CD4-positive, alpha-beta T cell treated with Interleukin-12 subunit alpha and Interleukin-12 subunit beta, for 1 hour (primary cell): ENCODE measurements at regions not wholly inside any gene's neighbourhood (a gene's known extent, or its start where the extent isn't known, plus 50 kb on each side); places are given as distances from the start of the nearest gene placed in this dataset.

Experiments
- DNase-seq: peaks from one replicate; pipeline ENCODE4 v3.0.0-alpha.2; 2020

DNA sequence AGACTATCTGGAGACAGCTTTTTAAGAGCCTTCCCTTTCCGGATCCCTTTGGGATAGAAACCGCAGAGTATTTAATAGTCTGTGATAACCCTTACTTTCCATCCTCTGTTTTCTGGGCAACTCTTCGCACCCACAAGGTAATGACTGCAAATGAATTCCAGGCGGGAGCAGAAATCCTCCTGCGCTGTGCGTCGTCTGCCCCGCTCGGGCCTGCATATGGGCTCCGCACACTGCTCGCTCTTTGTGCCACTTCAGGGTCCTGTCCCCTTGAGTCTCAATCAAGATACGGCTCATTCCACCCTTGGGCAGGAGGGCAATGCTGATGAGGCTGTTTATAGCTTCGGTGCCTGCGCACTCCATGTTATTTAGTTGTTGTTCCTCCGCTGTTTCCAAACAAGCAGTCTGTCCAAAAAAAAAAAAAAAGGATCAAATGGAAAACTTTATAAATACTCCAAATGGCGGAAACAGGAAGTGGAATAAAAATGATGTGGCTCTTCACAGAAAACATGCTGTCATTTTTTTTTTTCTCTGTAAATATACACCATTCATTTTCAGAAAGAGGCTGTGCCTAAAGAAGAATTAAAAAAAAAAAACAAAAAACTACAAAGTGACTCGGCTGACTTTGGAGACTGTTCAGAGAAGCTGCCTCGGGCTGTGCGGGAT lies 169.6 kb upstream of the GMDS start:
- no peak for DNase-seq

DNA sequence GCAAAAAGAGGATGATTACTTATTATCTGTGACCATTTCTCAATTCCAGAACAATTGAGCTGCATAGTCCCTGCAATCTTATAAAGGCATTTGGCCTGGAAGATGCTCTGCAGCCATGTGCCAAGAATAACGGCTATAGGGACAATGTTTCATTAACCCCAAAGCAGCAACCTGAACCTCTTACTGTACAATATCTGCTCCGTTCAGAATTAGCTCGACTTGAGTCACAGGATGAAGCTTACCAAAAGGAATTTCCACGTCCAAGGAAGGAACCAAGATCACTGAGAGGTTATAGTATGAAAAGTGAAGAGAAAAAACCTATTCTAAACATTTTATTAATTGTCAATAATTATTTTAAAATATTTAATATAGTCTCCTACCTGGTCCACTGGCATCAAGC lies 167.3 kb upstream of the GMDS start:
- DNase-seq: no peak

GRCh38 chr6:2410656-2411380 lies 165.4 kb upstream of the GMDS start:
- DNase-seq: no peak

- no peak for DNase-seq
Observed at GRCh38 chr6:2407525-2407924, 162.1 kb upstream of the GMDS start.

DNA sequence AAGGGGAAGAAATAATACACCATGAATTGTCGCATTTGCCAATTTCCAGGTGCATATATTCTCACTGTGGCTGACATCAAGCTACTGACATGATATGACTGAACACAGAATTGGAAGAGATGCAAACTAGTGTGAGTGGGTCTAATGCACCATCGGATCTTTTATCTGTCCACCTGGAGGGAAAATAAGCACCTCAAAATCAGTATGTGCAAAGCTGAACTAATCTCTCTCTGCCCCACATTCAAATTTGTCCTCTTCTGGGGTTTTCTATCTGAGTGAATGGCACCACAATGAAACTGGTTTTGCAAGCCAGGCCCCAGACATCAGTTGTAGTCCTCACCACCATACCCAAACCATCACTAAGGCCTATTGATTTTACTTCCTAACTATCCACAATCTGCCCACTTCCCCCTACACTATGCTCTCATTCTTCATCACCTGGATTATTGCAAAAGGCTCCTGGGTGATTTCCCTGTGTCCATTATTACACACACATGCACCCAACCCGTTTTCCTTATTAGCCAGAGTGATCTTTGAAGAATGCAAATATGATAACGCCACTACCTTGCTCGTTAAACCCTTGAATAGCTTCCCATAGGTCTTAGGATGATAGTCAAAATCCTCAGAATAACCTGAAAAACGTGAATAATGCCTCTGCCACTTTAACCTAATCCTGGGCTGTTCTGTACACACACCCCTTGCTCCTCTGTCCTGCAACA lies 159.0 kb upstream of the GMDS start:
- DNase-seq: no peak

DNA sequence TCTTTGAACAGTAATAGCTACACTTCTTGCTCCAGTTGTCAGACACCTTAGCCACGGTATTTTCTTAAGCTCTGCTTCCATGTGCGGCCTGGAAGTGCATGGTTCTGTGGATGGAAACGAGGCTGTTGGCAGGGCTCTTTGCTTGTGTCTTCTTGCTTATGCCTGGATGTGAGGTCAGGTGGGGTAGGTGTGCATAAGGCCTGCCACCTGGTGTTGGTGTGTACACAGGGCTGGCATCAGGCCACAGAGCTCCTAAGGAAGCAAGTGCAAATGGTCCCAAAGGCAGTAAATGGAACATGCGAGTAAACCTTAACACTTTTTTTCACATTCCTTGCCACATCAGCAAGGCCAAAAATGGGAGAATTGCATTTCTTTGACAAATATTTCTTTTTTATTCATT lies 158.1 kb upstream of the GMDS start:
- DNase-seq: no peak

GRCh38 chr6:2396846-2397630 lies 151.6 kb upstream of the GMDS start:
- no peak for DNase-seq

GRCh38 chr6:2396042-2396657 lies 150.7 kb upstream of the GMDS start:
- no peak for DNase-seq

GRCh38 chr6:2388554-2389324 lies 143.3 kb upstream of the GMDS start:
- no peak for DNase-seq

GRCh38 chr6:2387445-2387844 lies 142.0 kb upstream of the GMDS start:
- DNase-seq: no peak

DNA sequence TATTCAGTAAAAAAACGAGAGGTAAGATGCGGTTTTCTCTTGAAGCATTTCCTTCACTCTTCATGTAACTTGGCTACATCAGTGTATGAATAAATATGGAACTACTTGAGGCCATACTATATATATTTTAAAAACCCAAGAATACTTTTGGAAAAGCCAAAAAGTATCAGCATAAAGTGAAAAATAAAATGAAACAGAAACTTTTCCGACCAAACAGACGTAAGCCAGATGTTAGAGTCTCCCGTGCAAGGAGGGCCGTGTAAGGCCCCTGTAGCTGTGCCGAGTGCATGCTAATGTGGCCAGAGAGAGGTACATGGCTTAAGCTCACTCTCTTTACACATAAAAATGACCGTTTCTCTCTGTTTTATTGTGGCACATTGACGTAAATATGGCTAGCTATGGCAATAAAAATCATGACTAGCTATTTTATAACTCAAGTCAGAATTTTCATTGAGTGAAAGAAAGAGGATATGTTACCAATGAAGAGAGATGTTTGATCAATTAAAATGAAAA lies 140.1 kb upstream of the GMDS start:
- no peak for DNase-seq

DNA sequence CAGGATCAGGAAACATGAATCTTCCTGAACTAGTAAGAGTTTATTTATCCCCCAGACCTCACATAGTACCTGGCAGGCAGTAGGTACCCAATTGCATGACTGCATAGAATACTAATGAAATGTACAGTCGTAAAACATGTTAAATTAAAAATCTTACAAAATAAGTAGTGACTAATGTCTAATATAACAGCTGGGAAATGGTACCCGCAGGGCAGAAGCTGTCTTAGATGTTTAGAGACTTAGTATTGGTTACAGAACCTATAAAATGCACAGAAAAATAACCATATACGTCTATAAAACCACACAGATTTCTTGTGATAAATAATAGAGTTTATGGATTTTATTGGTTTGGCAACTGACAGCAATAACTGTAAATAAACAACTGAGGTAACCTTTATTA lies 139.1 kb upstream of the GMDS start:
- no peak for DNase-seq

GRCh38 chr6:2381872-2382661 lies 136.7 kb upstream of the GMDS start:
- no peak for DNase-seq

DNA sequence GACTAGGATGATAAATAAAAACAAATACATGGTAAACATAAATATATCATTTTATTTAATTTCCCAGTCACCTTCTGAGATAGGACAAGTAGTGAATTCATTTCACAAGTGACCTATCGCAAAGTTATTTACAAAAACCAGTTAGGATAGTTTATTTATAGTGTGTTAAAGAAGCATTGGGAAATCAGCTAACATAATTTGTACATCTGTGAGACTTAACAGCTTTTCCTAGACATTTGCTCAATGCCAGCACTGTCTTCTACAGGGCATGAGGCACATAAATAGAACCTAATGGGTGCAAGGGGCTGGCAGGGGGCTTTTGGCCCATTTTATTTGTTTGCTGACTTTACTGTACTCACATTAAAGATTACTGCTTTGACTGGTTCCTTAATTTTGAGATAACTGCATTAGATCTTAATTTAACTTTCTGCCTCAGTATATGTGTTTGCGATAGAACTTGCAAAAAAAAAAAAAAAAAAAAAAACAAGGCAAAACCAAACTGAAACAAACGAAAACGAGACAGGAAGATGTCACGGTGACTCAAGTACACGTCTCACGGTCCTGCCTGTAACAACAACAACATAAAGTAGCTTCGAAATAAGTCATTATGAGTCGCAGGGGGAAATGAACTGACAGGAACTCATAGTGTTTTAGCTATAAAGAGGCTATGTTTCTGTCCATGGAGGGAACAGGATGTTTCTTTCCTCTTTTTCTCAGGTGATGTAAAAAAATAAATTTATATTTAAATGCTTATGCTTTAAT lies 133.7 kb upstream of the GMDS start:
- DNase-seq: peak; percentile 2

- no peak for DNase-seq
Observed at GRCh38 chr6:2378046-2378657, 132.7 kb upstream of the GMDS start.

GRCh38 chr6:2376429-2377355 lies 131.3 kb upstream of the GMDS start:
- DNase-seq: no peak

- no peak for DNase-seq
Observed at GRCh38 chr6:2375443-2375842, 130.0 kb upstream of the GMDS start.

GRCh38 chr6:2369606-2370005 lies 124.2 kb upstream of the GMDS start:
- no peak for DNase-seq

DNA sequence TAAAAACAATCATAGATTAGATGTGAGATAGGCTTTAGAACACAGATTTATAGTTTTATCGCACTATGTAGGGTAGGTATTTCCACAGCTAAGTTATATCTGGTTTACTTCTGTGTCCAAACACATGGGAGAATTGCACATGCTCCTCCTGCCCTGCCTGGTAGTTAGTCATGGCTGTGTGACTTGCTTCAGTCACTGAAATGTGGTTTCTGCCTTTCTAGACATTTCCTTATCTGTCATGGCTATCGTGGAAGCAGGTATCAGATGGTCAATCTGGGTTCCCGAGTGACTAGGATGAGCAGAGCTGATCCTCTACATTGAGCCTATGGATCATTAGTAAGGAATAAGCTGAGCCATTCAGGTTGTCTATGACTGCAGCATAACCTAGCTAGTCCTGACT lies 117.8 kb upstream of the GMDS start:
- no peak for DNase-seq
